ENCODE measurements at regions not wholly inside any gene's neighbourhood (a gene's known extent, or its start where the extent isn't known, plus 50 kb on each side); places are given as distances from the start of the nearest gene placed in this dataset.

DNA sequence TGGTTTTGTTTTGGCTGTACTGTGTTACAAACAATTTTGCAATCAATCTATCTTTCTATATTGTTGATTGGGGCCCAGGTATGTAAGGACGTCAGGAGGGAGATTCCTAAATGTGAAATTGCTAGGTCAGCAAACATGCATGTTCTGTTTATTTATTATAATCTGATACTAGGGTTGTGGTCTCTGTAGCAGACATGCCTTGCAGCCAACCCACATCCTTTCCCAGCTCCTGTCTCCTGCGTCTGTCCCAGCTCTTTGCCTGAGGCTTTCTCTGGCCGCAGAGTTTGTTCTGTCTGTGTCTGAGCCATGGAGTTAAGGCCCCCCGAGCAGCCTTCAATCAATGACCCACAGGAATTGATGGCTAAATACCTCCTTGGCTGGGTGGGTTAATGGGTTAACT, 124.0 kb upstream of the ZEB1 start:
- Histone ChIP-seq H3K4me1 (ENCODE audit: insufficient read depth, low read length) (no peaks in the 10 kb centered on the region), H3K4me3 (ENCODE audit: insufficient read depth, low read depth, low read length) (no peak overlapping the region), H2AFZ (ENCODE audit: low read depth, low read length) (no peak overlapping the region), H3K4me2 (ENCODE audit: low read length) (no peak overlapping the region), H3K36me3 (ENCODE audit: insufficient read depth, low read length) (no peaks in the 10 kb centered on the region), H4K20me1 (ENCODE audit: insufficient read depth, low read length) (no peaks in the 10 kb centered on the region), H3K9ac (ENCODE audit: low read length) (no peak overlapping the region), H3K9me3 (ENCODE audit: insufficient read depth, low read depth, low read length) (no peaks in the 10 kb centered on the region), H3K79me2 (ENCODE audit: insufficient read depth, low read length) (no peaks in the 10 kb centered on the region), H3K27me3 (ENCODE audit: insufficient read depth, low read length) (no peaks in the 10 kb centered on the region), H3K27ac (ENCODE audit: low read depth, low read length) (no peak overlapping the region)
- H3K27me3 Mint-ChIP-seq (ENCODE audit: low read depth, unreplicated experiment): peaks cover 11% of the 10 kb centered on the region
- no peaks in the 10 kb centered on the region for H3K9me3 Mint-ChIP-seq (ENCODE audit: unreplicated experiment)
- FAIRE-seq (no peak), DNase-seq (ENCODE audit: low read depth) (peak; percentile 23)
- H3K4me3 Mint-ChIP-seq (ENCODE audit: unreplicated experiment): no peak overlapping the region
- no peak overlapping the region for H3K27ac Mint-ChIP-seq (ENCODE audit: unreplicated experiment)
- no peaks in the 10 kb centered on the region for H3K36me3 Mint-ChIP-seq (ENCODE audit: low read depth, unreplicated experiment)
- TF ChIP-seq CTCF (IDR thresholded peaks at IDR 0.05; ENCODE audit: insufficient read depth, low read depth, low read length) (no peak), EZH2 (IDR thresholded peaks at IDR 0.05; ENCODE audit: insufficient read depth, low read length) (no peak)
- peaks cover 4% of the 10 kb centered on the region for H3K4me1 Mint-ChIP-seq (ENCODE audit: low read depth, unreplicated experiment)

GRCh38 chr10:31197886-31198285, 121.1 kb upstream of the ZEB1 start:
- Histone ChIP-seq H3K27me3 (ENCODE audit: insufficient read depth, low read length) (no peaks in the 10 kb centered on the region), H3K9me3 (ENCODE audit: insufficient read depth, low read depth, low read length) (no peaks in the 10 kb centered on the region), H3K27ac (ENCODE audit: low read depth, low read length) (no peak overlapping the region), H3K79me2 (ENCODE audit: insufficient read depth, low read length) (no peaks in the 10 kb centered on the region), H3K4me1 (ENCODE audit: insufficient read depth, low read length) (no peaks in the 10 kb centered on the region), H3K36me3 (ENCODE audit: insufficient read depth, low read length) (no peaks in the 10 kb centered on the region), H3K9ac (ENCODE audit: low read length) (no peak overlapping the region), H3K4me3 (ENCODE audit: insufficient read depth, low read depth, low read length) (no peak overlapping the region), H2AFZ (ENCODE audit: low read depth, low read length) (no peak overlapping the region), H3K4me2 (ENCODE audit: low read length) (peak overlapping the region; percentile 14), H4K20me1 (ENCODE audit: insufficient read depth, low read length) (no peaks in the 10 kb centered on the region)
- Mint-ChIP-seq H3K36me3 (ENCODE audit: low read depth, unreplicated experiment) (no peaks in the 10 kb centered on the region), H3K27me3 (ENCODE audit: low read depth, unreplicated experiment) (peaks cover 8% of the 10 kb centered on the region), H3K27ac (ENCODE audit: unreplicated experiment) (no peak overlapping the region), H3K4me3 (ENCODE audit: unreplicated experiment) (no peak overlapping the region), H3K9me3 (ENCODE audit: unreplicated experiment) (no peaks in the 10 kb centered on the region), H3K4me1 (ENCODE audit: low read depth, unreplicated experiment) (peaks cover 4% of the 10 kb centered on the region)
- FAIRE-seq: no peak
- TF ChIP-seq EZH2 (IDR thresholded peaks at IDR 0.05; ENCODE audit: insufficient read depth, low read length) (no peak), CTCF (IDR thresholded peaks at IDR 0.05; ENCODE audit: insufficient read depth, low read depth, low read length) (no peak)
- peak; percentile 8 for DNase-seq (ENCODE audit: low read depth)

- Histone ChIP-seq H3K27me3 (ENCODE audit: insufficient read depth, low read length) (no peaks in the 10 kb centered on the region), H2AFZ (ENCODE audit: low read depth, low read length) (no peak overlapping the region), H3K4me3 (ENCODE audit: insufficient read depth, low read depth, low read length) (no peak overlapping the region), H3K79me2 (ENCODE audit: insufficient read depth, low read length) (no peaks in the 10 kb centered on the region), H3K9me3 (ENCODE audit: insufficient read depth, low read depth, low read length) (no peaks in the 10 kb centered on the region), H3K36me3 (ENCODE audit: insufficient read depth, low read length) (no peaks in the 10 kb centered on the region), H3K4me2 (ENCODE audit: low read length) (no peak overlapping the region), H4K20me1 (ENCODE audit: insufficient read depth, low read length) (no peaks in the 10 kb centered on the region), H3K27ac (ENCODE audit: low read depth, low read length) (no peak overlapping the region), H3K4me1 (ENCODE audit: insufficient read depth, low read length) (peaks cover 4% of the 10 kb centered on the region), H3K9ac (ENCODE audit: low read length) (no peak overlapping the region)
- DNase-seq (ENCODE audit: low read depth) (peak; percentile 26), FAIRE-seq (peak; percentile 59)
- Mint-ChIP-seq H3K27ac (ENCODE audit: unreplicated experiment) (no peak overlapping the region), H3K9me3 (ENCODE audit: unreplicated experiment) (no peaks in the 10 kb centered on the region), H3K36me3 (ENCODE audit: low read depth, unreplicated experiment) (no peaks in the 10 kb centered on the region), H3K27me3 (ENCODE audit: low read depth, unreplicated experiment) (peaks cover 2% of the 10 kb centered on the region), H3K4me1 (ENCODE audit: low read depth, unreplicated experiment) (peaks cover 6% of the 10 kb centered on the region), H3K4me3 (ENCODE audit: unreplicated experiment) (no peak overlapping the region)
- TF ChIP-seq EZH2 (IDR thresholded peaks at IDR 0.05; ENCODE audit: insufficient read depth, low read length) (no peak), CTCF (IDR thresholded peaks at IDR 0.05; ENCODE audit: insufficient read depth, low read depth, low read length) (no peak)
Measured at GRCh38 chr10:31204090-31204489, 114.9 kb upstream of the ZEB1 start.

Data from astrocyte (in vitro differentiated cells and primary cell).